Peyer's patch (tissue), 4 donors: ENCODE measurements at regions not wholly inside any gene's neighbourhood (a gene's known extent, or its start where the extent isn't known, plus 50 kb on each side); places are given as distances from the start of the nearest gene placed in this dataset.

Experiments
- CTCF ChIP-seq, 6 experiments: fragments of 450-650 bp in 4 of 6; fragments of 200-600 bp in 2 of 6; sonication (generic) in 1 of 6; IDR thresholded peaks; one replicate each; pipeline ENCODE4 v1.5.1; 2017 to 2019; ENCODE audit warnings: antibody characterized with exemption in 6 of 6, mild to moderate bottlenecking in 3 of 6, moderate library complexity in 1 of 6
- POLR2A ChIP-seq, 2 donors: fragments of 450-650 bp; IDR thresholded peaks; one replicate each; pipeline ENCODE4 v1.5.1; 2017; ENCODE audit warnings: antibody characterized with exemption in 2 of 2, mild to moderate bottlenecking in 2 of 2, moderate library complexity in 2 of 2

- TF ChIP-seq CTCF (IDR thresholded peaks at IDR 0.05) (no peak), POLR2A (IDR thresholded peaks at IDR 0.05) (no peak)
Observed at GRCh38 chr11:91819195-91819594, 405.4 kb upstream of the FAT3 start.
